SK-N-SH (cell line): ENCODE measurements at regions not wholly inside any gene's neighbourhood (a gene's known extent, or its start where the extent isn't known, plus 50 kb on each side); places are given as distances from the start of the nearest gene placed in this dataset.

Experiments
- EP300 ChIP-seq, 2 experiments: IDR thresholded peaks; 2 replicates each; pipeline versions ENCODE4 v1.4.0 to v1.6.1; 2012; ENCODE audit warnings: borderline replicate concordance in 1 of 2, low read depth in 1 of 2, low read length in 1 of 2
- GABPA ChIP-seq: IDR thresholded peaks from 2 replicates; pipeline ENCODE4 v1.4.0; 2012; ENCODE audit warnings: low read depth, mild to moderate bottlenecking
- MEF2A ChIP-seq: IDR thresholded peaks from 2 replicates; pipeline ENCODE4 v1.4.0; 2012; ENCODE audit warnings: low read depth, borderline replicate concordance
- NRF1 ChIP-seq: IDR thresholded peaks from 2 replicates; pipeline ENCODE4 v1.6.1; 2012; ENCODE audit warnings: low read depth, mild to moderate bottlenecking, low read length
- RAD21 ChIP-seq: IDR thresholded peaks from 2 replicates; pipeline ENCODE4 v1.6.1; 2012; ENCODE audit warnings: mild to moderate bottlenecking, low read length
- RFX5 ChIP-seq: IDR thresholded peaks from 2 replicates; pipeline ENCODE4 v1.6.1; 2012; ENCODE audit warnings: mild to moderate bottlenecking, improper control_type of control experiment, low read length
- SIN3A ChIP-seq: IDR thresholded peaks from 2 replicates; pipeline ENCODE4 v1.6.1; 2012; ENCODE audit warnings: low read depth, mild to moderate bottlenecking, low read length, moderate library complexity, borderline replicate concordance
- SMC3 ChIP-seq: IDR thresholded peaks from 2 replicates; pipeline ENCODE4 v1.6.1; 2012; ENCODE audit warnings: low read depth, low read length, improper control_type of control experiment
- TAF1 ChIP-seq: IDR thresholded peaks from 2 replicates; pipeline ENCODE4 v1.6.1; 2012; ENCODE audit warnings: low read depth, mild to moderate bottlenecking, low read length, moderate library complexity, borderline replicate concordance
- TCF12 ChIP-seq: IDR thresholded peaks from 2 replicates; pipeline ENCODE4 v1.4.0; 2012
- TF ChIP-seq, protein P1 (sequence below): fragments of 200-600 bp; sonication (generic); IDR thresholded peaks from 2 replicates; pipeline ENCODE4 v1.6.1; 2017; ENCODE audit warnings: antibody characterized with exemption, mild to moderate bottlenecking, moderate library complexity
- TF ChIP-seq, protein P2 (sequence below): fragments of 150-350 bp; IDR thresholded peaks from 2 replicates; pipeline ENCODE4 v1.6.1; 2016; ENCODE audit warnings: mild to moderate bottlenecking, low read depth, low read length
- TF ChIP-seq, protein P3 (sequence below): IDR thresholded peaks from 2 replicates; pipeline ENCODE4 v1.4.0; 2012; ENCODE audit warnings: low read depth
- TF ChIP-seq, protein P4 (sequence below): fragments of 150-350 bp; IDR thresholded peaks from 2 replicates; pipeline ENCODE4 v1.6.1; 2017; ENCODE audit warnings: antibody characterized with exemption, low read length, low read depth, borderline replicate concordance

DNA sequence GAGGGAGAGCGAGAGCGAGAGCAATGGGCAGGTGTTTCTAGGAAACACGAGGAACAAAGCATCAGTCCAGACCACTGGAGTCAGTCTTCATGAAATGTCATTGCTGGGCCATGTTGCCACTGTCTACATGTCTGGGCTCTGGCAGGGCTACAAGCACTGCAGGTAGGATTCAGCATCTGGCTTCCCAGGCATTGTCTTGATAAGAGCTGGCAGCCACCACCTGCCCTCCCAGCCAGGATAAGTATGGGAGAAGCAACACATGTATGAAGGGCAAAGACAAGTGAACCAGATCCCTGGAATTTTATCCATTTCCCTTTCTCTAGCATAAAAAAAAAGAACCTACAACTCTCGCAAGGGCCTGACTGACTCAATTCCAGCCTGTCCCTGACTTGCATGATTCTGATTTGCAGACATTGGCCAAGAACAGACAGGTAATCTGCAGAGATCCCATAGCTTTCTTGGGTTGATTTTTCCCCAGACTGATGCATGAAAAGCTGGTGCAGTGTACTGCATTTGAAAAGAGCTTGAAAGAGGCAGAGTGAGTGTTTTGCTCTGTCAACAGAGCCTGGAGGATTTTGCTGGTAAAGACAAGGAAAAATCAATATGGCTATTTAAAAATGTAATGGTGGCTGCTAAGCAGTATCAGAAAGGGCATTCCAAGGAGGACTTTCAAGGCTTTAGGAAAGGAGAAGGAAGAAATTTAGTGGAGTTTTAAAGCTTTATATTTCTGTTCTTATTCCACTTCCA, 157.2 kb upstream of the MYRIP start:
- TF ChIP-seq, protein P1, sequence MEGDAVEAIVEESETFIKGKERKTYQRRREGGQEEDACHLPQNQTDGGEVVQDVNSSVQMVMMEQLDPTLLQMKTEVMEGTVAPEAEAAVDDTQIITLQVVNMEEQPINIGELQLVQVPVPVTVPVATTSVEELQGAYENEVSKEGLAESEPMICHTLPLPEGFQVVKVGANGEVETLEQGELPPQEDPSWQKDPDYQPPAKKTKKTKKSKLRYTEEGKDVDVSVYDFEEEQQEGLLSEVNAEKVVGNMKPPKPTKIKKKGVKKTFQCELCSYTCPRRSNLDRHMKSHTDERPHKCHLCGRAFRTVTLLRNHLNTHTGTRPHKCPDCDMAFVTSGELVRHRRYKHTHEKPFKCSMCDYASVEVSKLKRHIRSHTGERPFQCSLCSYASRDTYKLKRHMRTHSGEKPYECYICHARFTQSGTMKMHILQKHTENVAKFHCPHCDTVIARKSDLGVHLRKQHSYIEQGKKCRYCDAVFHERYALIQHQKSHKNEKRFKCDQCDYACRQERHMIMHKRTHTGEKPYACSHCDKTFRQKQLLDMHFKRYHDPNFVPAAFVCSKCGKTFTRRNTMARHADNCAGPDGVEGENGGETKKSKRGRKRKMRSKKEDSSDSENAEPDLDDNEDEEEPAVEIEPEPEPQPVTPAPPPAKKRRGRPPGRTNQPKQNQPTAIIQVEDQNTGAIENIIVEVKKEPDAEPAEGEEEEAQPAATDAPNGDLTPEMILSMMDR, result no peak
- TF ChIP-seq EP300 (IDR thresholded peaks at IDR 0.05; ENCODE audit: borderline replicate concordance in 1 of 2, low read depth in 1 of 2, low read length in 1 of 2), result no peak
- TF ChIP-seq SIN3A, result no peak
- TF ChIP-seq, protein P2, sequence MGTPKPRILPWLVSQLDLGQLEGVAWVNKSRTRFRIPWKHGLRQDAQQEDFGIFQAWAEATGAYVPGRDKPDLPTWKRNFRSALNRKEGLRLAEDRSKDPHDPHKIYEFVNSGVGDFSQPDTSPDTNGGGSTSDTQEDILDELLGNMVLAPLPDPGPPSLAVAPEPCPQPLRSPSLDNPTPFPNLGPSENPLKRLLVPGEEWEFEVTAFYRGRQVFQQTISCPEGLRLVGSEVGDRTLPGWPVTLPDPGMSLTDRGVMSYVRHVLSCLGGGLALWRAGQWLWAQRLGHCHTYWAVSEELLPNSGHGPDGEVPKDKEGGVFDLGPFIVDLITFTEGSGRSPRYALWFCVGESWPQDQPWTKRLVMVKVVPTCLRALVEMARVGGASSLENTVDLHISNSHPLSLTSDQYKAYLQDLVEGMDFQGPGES, result no peak
- no peak for TF ChIP-seq MEF2A
- no peak for TF ChIP-seq SMC3
- TF ChIP-seq RFX5, result no peak
- TF ChIP-seq, protein P3, sequence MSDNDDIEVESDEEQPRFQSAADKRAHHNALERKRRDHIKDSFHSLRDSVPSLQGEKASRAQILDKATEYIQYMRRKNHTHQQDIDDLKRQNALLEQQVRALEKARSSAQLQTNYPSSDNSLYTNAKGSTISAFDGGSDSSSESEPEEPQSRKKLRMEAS, result no peak
- TF ChIP-seq GABPA, result no peak
- TF ChIP-seq, protein P4, sequence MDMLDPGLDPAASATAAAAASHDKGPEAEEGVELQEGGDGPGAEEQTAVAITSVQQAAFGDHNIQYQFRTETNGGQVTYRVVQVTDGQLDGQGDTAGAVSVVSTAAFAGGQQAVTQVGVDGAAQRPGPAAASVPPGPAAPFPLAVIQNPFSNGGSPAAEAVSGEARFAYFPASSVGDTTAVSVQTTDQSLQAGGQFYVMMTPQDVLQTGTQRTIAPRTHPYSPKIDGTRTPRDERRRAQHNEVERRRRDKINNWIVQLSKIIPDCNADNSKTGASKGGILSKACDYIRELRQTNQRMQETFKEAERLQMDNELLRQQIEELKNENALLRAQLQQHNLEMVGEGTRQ, result no peak
- no peak for TF ChIP-seq NRF1
- no peak for TF ChIP-seq RAD21
- TF ChIP-seq TCF12, result no peak
- no peak for TF ChIP-seq TAF1
